Coronary artery (tissue), 2 donors: ENCODE measurements at regions not wholly inside any gene's neighbourhood (a gene's known extent, or its start where the extent isn't known, plus 50 kb on each side); places are given as distances from the start of the nearest gene placed in this dataset.
"Not testable (repeated sequence)": the region's sequence is repeated elsewhere in the genome, so short reads cannot be mapped to it uniquely, and the experiment has no call there.

Source experiments
- DNase-seq: peaks from one replicate; pipeline ENCODE4 v3.0.0-alpha.2; 2017; ENCODE audit warnings: low spot score
- H3K27ac ChIP-seq, 2 donors: fragments of 200-600 bp; sonication (generic); one replicate each; pipeline ENCODE4 v1.5.1; 2016 to 2019
- H3K4me3 ChIP-seq: fragments of 200-600 bp; sonication (generic); 2 replicates; pipeline ENCODE4 v1.5.1; 2016; ENCODE audit warnings: mild to moderate bottlenecking, moderate library complexity
- TF ChIP-seq, protein P1 (sequence below): fragments of 200-600 bp; sonication (generic); IDR thresholded peaks from one replicate; pipeline ENCODE4 v1.5.1; 2019; ENCODE audit warnings: antibody characterized with exemption

- TF ChIP-seq, protein P1, sequence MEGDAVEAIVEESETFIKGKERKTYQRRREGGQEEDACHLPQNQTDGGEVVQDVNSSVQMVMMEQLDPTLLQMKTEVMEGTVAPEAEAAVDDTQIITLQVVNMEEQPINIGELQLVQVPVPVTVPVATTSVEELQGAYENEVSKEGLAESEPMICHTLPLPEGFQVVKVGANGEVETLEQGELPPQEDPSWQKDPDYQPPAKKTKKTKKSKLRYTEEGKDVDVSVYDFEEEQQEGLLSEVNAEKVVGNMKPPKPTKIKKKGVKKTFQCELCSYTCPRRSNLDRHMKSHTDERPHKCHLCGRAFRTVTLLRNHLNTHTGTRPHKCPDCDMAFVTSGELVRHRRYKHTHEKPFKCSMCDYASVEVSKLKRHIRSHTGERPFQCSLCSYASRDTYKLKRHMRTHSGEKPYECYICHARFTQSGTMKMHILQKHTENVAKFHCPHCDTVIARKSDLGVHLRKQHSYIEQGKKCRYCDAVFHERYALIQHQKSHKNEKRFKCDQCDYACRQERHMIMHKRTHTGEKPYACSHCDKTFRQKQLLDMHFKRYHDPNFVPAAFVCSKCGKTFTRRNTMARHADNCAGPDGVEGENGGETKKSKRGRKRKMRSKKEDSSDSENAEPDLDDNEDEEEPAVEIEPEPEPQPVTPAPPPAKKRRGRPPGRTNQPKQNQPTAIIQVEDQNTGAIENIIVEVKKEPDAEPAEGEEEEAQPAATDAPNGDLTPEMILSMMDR = no peak
- DNase-seq = no peak
- Histone ChIP-seq H3K27ac (no peak overlapping the region), H3K4me3 (no peak overlapping the region)
Measured at GRCh38 chr4:138389976-138390685, 148.0 kb upstream of the SLC7A11 start.

DNA sequence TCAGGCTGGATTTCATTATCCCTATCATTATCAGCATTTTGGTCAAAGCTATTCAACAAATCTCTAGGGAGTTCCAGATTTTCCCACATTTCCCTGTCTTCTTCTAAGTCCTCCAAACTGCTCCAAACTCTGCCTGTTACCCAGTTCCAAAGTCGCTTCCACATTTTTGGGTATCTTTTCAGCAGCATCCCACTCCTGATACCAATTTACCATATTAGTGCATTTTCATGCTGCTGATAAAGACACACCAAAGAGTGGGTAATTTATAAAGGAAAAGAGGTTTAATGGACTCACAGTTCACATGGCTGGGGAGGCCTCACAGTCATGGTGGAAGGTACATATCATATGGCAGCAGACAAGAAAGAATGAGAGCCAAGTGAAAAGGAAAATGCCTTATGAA is 132.8 kb upstream of the SLC7A11 start:
- no peak overlapping the region for H3K4me3 ChIP-seq
- no peak overlapping the region for H3K27ac ChIP-seq
- TF ChIP-seq, protein P1 = no peak
- no peak for DNase-seq

DNA sequence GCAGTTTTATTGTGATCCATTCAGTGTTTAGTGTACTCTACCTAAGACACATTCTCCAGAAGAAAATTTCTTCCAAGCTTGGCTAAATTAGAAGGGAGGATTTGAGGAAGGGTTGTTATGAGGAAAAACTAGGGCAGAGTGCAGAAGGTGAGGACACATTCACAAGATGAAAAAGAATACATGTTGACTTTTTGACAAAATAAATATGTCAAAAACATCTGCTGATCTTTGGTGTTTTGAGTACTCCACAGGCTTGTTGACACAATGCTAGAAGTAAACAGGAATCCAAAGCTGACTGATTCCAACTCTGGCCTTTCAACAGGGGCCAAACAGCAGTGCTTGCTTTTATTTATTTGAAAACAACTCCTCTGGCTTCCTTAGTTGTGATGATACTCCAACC is 125.8 kb upstream of the SLC7A11 start:
- TF ChIP-seq, protein P1 = no peak
- H3K27ac ChIP-seq = no peak overlapping the region

GRCh38 chr4:138352446-138352845 is 110.3 kb upstream of the SLC7A11 start:
- H3K27ac ChIP-seq, H3K4me3 ChIP-seq, DNase-seq: not testable (repeated sequence)

More for the DNA sequence above, 125.8 kb upstream of the SLC7A11 start:
- H3K4me3 ChIP-seq = no peak overlapping the region
- no peak for DNase-seq

DNA sequence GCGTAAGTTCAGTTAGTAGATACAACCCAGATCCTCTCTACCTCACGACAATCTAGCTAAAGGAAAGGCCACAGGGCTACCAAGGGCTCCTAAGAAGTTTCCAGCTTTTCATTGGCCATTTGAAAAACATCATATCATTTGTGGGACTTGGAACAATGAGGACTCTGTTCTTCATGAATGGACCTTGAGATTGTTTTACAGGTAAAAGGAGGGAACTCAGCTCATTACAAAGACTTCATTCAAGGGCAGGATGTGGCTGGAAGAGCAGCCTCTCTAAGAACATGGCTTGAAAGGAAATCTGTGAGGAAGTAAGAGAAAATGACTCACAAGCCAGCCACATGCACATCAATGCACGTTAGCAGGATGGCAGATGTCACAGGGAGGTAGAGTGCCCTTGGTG is 105.9 kb upstream of the SLC7A11 start:
- no peak for DNase-seq
- H3K27ac ChIP-seq = no peak overlapping the region
- no peak overlapping the region for H3K4me3 ChIP-seq
- TF ChIP-seq, protein P1 = no peak

DNA sequence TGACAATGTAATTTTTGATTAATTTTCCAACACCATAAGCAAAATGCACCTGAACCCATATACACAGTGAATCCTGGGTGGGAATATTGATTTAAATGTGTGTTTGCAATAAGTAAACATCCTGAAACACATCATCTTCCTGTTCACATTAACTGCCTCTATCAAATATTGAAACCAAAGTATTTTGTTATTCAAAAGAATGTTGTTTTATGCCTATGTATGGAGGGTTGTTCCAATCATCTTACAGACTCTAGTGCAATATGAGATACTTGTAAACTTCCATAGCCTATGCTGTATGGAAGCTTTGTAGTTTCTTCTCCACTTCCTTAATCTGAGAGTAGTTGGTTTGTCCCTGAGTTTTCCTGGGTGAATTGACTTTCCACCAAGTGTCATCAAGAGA is 105.4 kb upstream of the SLC7A11 start:
- Histone ChIP-seq H3K27ac (no peak overlapping the region), H3K4me3 (no peak overlapping the region)
- TF ChIP-seq, protein P1 = no peak
- no peak for DNase-seq

DNA sequence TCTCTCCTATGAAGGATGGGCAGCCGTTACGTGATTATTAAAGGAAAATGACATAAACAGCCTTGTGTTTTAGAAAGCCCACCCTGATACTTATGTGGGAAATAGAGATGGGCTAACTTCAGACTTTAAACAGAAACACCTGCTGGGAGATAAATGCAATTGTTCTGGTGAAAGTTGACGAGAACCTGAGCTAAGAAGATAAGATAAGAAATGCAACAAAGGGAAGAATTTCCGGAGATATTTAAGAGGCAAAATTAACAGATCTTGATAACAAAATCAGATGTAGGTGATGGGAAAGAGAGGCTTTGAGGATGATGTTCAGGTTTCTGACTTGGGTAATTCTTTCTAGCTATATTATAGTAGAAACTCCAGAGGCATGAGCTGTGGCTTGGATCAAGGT is 102.7 kb upstream of the SLC7A11 start:
- Histone ChIP-seq H3K4me3 (no peak overlapping the region), H3K27ac (no peak overlapping the region)
- no peak for DNase-seq
- TF ChIP-seq, protein P1 = no peak
